ENCODE measurements at regions not wholly inside any gene's neighbourhood (a gene's known extent, or its start where the extent isn't known, plus 50 kb on each side); places are given as distances from the start of the nearest gene placed in this dataset.

DNA sequence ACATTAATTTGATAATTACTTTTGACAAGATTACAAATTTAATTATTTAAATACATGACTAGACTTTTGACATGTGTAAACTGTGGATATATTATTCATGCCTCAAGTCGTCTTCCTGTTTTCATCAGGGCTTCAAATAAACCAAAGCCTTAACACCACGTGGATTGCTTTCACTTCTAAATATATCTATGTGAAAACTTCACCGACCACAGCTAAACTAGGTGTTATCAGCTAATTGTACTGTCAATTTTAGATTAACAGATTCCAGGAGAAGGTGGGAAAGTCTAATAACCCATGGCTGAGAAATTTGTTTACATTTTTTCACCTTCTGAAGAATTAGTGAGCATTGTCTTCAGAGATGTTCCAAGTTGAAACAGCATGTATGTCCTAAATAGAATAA, 494.7 kb upstream of the FAM98A start:
- SMC1A ChIA-PET (ENCODE audit: uncharacterized antibody, unreplicated experiment), result interaction anchor here (1.0 to 1.3 kb wide), 2 partner anchors 17 to 23 kb away, joined by 3 to 4 read pairs; no protein-coding TSS in a partner anchor
- RAD21 ChIA-PET (ENCODE audit: unreplicated experiment), result interaction anchor here (0.8 to 1.4 kb wide), 2 partner anchors 79 to 81 kb away, joined by 3 read pairs; no protein-coding TSS in a partner anchor
- Histone ChIP-seq H3K9me3 (replicated peaks; ENCODE audit: control insufficient read depth, insufficient read depth, low read length) (no peaks in the 10 kb centered on the region), H3K4me1 (ENCODE audit: control insufficient read depth, insufficient read depth, low read length) (no peaks in the 10 kb centered on the region), H3K27me3 (replicated peaks in 1 of 2; ENCODE audit: control insufficient read depth in 2 of 2, insufficient read depth in 2 of 2, low read length in 1 of 2) (no peaks in the 10 kb centered on the region), H3K79me2 (ENCODE audit: control insufficient read depth, insufficient read depth, low read length) (no peaks in the 10 kb centered on the region), H3K27ac (ENCODE audit: control insufficient read depth, insufficient read depth) (no peak overlapping the region), H3K36me3 (ENCODE audit: control insufficient read depth in 2 of 2, insufficient read depth in 2 of 2, low read length in 1 of 2) (no peaks in the 10 kb centered on the region), H3K4me3 (no peak overlapping the region), H4K20me1 (ENCODE audit: control insufficient read depth, insufficient read depth) (no peaks in the 10 kb centered on the region), H2AFZ (ENCODE audit: control insufficient read depth, low read depth, low read length) (no peak overlapping the region), H3K4me2 (ENCODE audit: control insufficient read depth, insufficient read depth) (no peak overlapping the region), H3K9ac (ENCODE audit: control insufficient read depth, insufficient read depth, low read length) (no peak overlapping the region)
- WGBS (ENCODE audit: insufficient coverage, insufficient replicate concordance, low lambda C conversion rate, missing lambda C conversion rate), result 5% methylated on average over 3 of the region's 3 CpGs
- TF ChIP-seq BHLHE40 (IDR thresholded peaks at IDR 0.05; ENCODE audit: borderline replicate concordance in 1 of 2, low read depth in 2 of 2, low read length in 1 of 2), result peak in 1 of 2 experiments; percentile 18; a peak in 1 of 4 replicates
- TF ChIP-seq IKZF1 (conservative IDR thresholded peaks at IDR 0.05), result peak; percentile 74
- TF ChIP-seq, protein P1, sequence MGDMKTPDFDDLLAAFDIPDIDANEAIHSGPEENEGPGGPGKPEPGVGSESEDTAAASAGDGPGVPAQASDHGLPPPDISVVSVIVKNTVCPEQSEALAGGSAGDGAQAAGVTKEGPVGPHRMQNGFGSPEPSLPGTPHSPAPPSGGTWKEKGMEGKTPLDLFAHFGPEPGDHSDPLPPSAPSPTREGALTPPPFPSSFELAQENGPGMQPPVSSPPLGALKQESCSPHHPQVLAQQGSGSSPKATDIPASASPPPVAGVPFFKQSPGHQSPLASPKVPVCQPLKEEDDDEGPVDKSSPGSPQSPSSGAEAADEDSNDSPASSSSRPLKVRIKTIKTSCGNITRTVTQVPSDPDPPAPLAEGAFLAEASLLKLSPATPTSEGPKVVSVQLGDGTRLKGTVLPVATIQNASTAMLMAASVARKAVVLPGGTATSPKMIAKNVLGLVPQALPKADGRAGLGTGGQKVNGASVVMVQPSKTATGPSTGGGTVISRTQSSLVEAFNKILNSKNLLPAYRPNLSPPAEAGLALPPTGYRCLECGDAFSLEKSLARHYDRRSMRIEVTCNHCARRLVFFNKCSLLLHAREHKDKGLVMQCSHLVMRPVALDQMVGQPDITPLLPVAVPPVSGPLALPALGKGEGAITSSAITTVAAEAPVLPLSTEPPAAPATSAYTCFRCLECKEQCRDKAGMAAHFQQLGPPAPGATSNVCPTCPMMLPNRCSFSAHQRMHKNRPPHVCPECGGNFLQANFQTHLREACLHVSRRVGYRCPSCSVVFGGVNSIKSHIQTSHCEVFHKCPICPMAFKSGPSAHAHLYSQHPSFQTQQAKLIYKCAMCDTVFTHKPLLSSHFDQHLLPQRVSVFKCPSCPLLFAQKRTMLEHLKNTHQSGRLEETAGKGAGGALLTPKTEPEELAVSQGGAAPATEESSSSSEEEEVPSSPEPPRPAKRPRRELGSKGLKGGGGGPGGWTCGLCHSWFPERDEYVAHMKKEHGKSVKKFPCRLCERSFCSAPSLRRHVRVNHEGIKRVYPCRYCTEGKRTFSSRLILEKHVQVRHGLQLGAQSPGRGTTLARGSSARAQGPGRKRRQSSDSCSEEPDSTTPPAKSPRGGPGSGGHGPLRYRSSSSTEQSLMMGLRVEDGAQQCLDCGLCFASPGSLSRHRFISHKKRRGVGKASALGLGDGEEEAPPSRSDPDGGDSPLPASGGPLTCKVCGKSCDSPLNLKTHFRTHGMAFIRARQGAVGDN (IDR thresholded peaks at IDR 0.05), result peak; percentile 39
- TF ChIP-seq, protein P2, sequence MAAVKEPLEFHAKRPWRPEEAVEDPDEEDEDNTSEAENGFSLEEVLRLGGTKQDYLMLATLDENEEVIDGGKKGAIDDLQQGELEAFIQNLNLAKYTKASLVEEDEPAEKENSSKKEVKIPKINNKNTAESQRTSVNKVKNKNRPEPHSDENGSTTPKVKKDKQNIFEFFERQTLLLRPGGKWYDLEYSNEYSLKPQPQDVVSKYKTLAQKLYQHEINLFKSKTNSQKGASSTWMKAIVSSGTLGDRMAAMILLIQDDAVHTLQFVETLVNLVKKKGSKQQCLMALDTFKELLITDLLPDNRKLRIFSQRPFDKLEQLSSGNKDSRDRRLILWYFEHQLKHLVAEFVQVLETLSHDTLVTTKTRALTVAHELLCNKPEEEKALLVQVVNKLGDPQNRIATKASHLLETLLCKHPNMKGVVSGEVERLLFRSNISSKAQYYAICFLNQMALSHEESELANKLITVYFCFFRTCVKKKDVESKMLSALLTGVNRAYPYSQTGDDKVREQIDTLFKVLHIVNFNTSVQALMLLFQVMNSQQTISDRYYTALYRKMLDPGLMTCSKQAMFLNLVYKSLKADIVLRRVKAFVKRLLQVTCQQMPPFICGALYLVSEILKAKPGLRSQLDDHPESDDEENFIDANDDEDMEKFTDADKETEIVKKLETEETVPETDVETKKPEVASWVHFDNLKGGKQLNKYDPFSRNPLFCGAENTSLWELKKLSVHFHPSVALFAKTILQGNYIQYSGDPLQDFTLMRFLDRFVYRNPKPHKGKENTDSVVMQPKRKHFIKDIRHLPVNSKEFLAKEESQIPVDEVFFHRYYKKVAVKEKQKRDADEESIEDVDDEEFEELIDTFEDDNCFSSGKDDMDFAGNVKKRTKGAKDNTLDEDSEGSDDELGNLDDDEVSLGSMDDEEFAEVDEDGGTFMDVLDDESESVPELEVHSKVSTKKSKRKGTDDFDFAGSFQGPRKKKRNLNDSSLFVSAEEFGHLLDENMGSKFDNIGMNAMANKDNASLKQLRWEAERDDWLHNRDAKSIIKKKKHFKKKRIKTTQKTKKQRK (IDR thresholded peaks at IDR 0.05; ENCODE audit: low read depth, low read length), result no peak
- no peak for TF ChIP-seq KAT2A (conservative IDR thresholded peaks at IDR 0.05; ENCODE audit: control insufficient read depth, low read depth, low read length)
- peak; percentile 81 for TF ChIP-seq MEF2B (IDR thresholded peaks at IDR 0.05; ENCODE audit: partially characterized antibody, poor library complexity, severe bottlenecking)
- peak; percentile 80 to 84 for TF ChIP-seq IKZF2 (IDR thresholded peaks at IDR 0.05)
- TF ChIP-seq RAD51 (IDR thresholded peaks at IDR 0.05), result peak; percentile 62
- peak; percentile 92 for TF ChIP-seq MTA2 (IDR thresholded peaks at IDR 0.05; ENCODE audit: low read depth)
- TF ChIP-seq, protein P3, sequence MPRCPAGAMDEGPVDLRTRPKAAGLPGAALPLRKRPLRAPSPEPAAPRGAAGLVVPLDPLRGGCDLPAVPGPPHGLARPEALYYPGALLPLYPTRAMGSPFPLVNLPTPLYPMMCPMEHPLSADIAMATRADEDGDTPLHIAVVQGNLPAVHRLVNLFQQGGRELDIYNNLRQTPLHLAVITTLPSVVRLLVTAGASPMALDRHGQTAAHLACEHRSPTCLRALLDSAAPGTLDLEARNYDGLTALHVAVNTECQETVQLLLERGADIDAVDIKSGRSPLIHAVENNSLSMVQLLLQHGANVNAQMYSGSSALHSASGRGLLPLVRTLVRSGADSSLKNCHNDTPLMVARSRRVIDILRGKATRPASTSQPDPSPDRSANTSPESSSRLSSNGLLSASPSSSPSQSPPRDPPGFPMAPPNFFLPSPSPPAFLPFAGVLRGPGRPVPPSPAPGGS (IDR thresholded peaks at IDR 0.05; ENCODE audit: borderline replicate concordance, insufficient read depth, low read depth, low read length, poor library complexity, severe bottlenecking), result no peak
- TF ChIP-seq, protein P4, sequence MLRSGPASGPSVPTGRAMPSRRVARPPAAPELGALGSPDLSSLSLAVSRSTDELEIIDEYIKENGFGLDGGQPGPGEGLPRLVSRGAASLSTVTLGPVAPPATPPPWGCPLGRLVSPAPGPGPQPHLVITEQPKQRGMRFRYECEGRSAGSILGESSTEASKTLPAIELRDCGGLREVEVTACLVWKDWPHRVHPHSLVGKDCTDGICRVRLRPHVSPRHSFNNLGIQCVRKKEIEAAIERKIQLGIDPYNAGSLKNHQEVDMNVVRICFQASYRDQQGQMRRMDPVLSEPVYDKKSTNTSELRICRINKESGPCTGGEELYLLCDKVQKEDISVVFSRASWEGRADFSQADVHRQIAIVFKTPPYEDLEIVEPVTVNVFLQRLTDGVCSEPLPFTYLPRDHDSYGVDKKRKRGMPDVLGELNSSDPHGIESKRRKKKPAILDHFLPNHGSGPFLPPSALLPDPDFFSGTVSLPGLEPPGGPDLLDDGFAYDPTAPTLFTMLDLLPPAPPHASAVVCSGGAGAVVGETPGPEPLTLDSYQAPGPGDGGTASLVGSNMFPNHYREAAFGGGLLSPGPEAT (IDR thresholded peaks at IDR 0.05; ENCODE audit: low read depth), result peak; percentile 70; the same call in 1 of the 2 replicates
- peak; percentile 57; the same call in 1 of the 2 replicates for TF ChIP-seq DPF2 (IDR thresholded peaks at IDR 0.05)
- no peak for TF ChIP-seq POLR2AphosphoS5 (IDR thresholded peaks at IDR 0.05; ENCODE audit: low read length)
- ATAC-seq (peak; percentile 75), FAIRE-seq (no peak), DNase-seq (ENCODE audit: low read depth, low spot score) (no peak)
- intact Hi-C loops (cut with micrococcal nuclease; ENCODE audit: unreplicated experiment), result loop anchor here (10.0 kb wide), 1 partner anchor 419 kb away; no protein-coding TSS in a partner anchor
- in situ Hi-C loops (cut with MboI), result no loop called here
- no TSS peak for BruUV-seq (replicated peaks)
- POLR2A ChIA-PET, result no interaction called here
- CTCF ChIA-PET, result interaction anchor here (0.8 kb wide), 1 partner anchor 649 kb away, joined by 3 read pairs; no protein-coding TSS in a partner anchor

All from GM12878 (cell line).